A673 (cell line): ENCODE measurements at regions not wholly inside any gene's neighbourhood (a gene's known extent, or its start where the extent isn't known, plus 50 kb on each side); places are given as distances from the start of the nearest gene placed in this dataset.

ENCODE experiments used
- BruUV-seq: library from RNA; stranded (reverse); fragments of 400-500 nt; replicated peaks from 2 replicates; lab custom pipeline; 2021; lab: Mats Ljungman, UMichigan
- CTCF ChIA-PET: fragments of 300-600 bp; sonication (Branson Sonifier 250); formaldehyde crosslinking; loops from one replicate; lab custom pipeline; 2022; ENCODE audit warnings: antibody characterized with exemption; lab: Charles Lee
- POLR2A ChIA-PET: fragments of 300-600 bp; sonication (Branson Sonifier 250); formaldehyde crosslinking; loops from one replicate; lab custom pipeline; 2022; ENCODE audit warnings: antibody characterized with exemption; ENCODE audit not compliant: low non-redundant PET; lab: Charles Lee
- DNase-seq: peaks from one replicate; pipeline ENCODE4 v3.0.0-alpha.2; 2015; ENCODE audit warnings: low spot score
- H3K27ac ChIP-seq: fragments of 200-600 bp; sonication (generic); 2 replicates; pipeline ENCODE4 v1.5.1; 2016; ENCODE audit warnings: mixed run types, low read depth, mild to moderate bottlenecking, mixed read lengths, antibody characterized with exemption, low read length; ENCODE audit not compliant: poor library complexity, severe bottlenecking
- H3K27me3 ChIP-seq: fragments of 200-600 bp; sonication (generic); replicated peaks from 2 replicates; pipeline ENCODE4 v1.6.1; 2017; ENCODE audit warnings: mixed run types, low read depth, mild to moderate bottlenecking, mixed read lengths, antibody characterized with exemption, low read length; ENCODE audit not compliant: insufficient read depth, poor library complexity
- H3K36me3 ChIP-seq: fragments of 200-600 bp; sonication (generic); 2 replicates; pipeline ENCODE4 v1.6.1; 2016; ENCODE audit warnings: mixed run types, mild to moderate bottlenecking, mixed read lengths, antibody characterized with exemption, low read length; ENCODE audit not compliant: insufficient read depth, poor library complexity, severe bottlenecking
- H3K4me1 ChIP-seq: fragments of 200-600 bp; sonication (generic); 2 replicates; pipeline ENCODE4 v1.6.1; 2017; ENCODE audit warnings: mixed run types, mild to moderate bottlenecking, mixed read lengths, antibody characterized with exemption, low read length; ENCODE audit not compliant: insufficient read depth, poor library complexity, severe bottlenecking
- H3K4me3 ChIP-seq: fragments of 200-600 bp; sonication (generic); 2 replicates; pipeline ENCODE4 v1.5.1; 2016; ENCODE audit warnings: low read depth, mixed run types, mild to moderate bottlenecking, mixed read lengths, low read length; ENCODE audit not compliant: poor library complexity, severe bottlenecking
- H3K9me3 ChIP-seq: fragments of 200-600 bp; sonication (generic); 2 replicates; pipeline ENCODE4 v1.6.1; 2016; ENCODE audit warnings: mixed run types, low read depth, mild to moderate bottlenecking, mixed read lengths, antibody characterized with exemption, low read length; ENCODE audit not compliant: poor library complexity, severe bottlenecking
- CTCF ChIP-seq: fragments of 300-800, 200-600 bp; sonication (generic); conservative IDR thresholded peaks from 2 replicates; pipeline ENCODE4 v1.5.1; 2017; ENCODE audit warnings: low read depth, mild to moderate bottlenecking, antibody characterized with exemption, low read length, moderate library complexity, mixed read lengths
- EZH2 ChIP-seq: fragments of 200-600 bp; sonication (generic); IDR thresholded peaks from 2 replicates; pipeline ENCODE4 v1.6.1; 2017; ENCODE audit warnings: borderline replicate concordance, low read depth, mild to moderate bottlenecking, mixed read lengths, antibody characterized with exemption, low read length; ENCODE audit not compliant: poor library complexity, severe bottlenecking
- intact Hi-C: fragments of 100-400 bp; cut with micrococcal nuclease; formaldehyde crosslinking; loops from one replicate; pipeline ENCODE4 v1.10.0; 2022; ENCODE audit not compliant: unreplicated experiment

GRCh38 chr3:151992326-151993041 lies 119.0 kb downstream of the SUCNR1 start:
- TF ChIP-seq EZH2 (no peak), CTCF (no peak)
- ChIA-PET POLR2A (no interaction called here), CTCF (no interaction called here)
- intact Hi-C loops = no loop called here
- no peaks in the 10 kb centered on the region for H3K4me1 ChIP-seq
- H3K27ac ChIP-seq = no peak overlapping the region
- peak; percentile 5 for DNase-seq
- no peaks in the 10 kb centered on the region for H3K36me3 ChIP-seq
- BruUV-seq = no TSS peak
- H3K27me3 ChIP-seq = no peaks in the 10 kb centered on the region
- no peak overlapping the region for H3K4me3 ChIP-seq
- no peaks in the 10 kb centered on the region for H3K9me3 ChIP-seq

- no peak overlapping the region for H3K4me3 ChIP-seq
- H3K9me3 ChIP-seq = no peaks in the 10 kb centered on the region
- no peaks in the 10 kb centered on the region for H3K4me1 ChIP-seq
- ChIA-PET POLR2A (no interaction called here), CTCF (no interaction called here)
- DNase-seq = no peak
- no peak for TF ChIP-seq EZH2
- no peak for TF ChIP-seq CTCF
- H3K36me3 ChIP-seq = no peaks in the 10 kb centered on the region
- BruUV-seq = no TSS peak
- intact Hi-C loops = no loop called here
- no peaks in the 10 kb centered on the region for H3K27me3 ChIP-seq
- H3K27ac ChIP-seq = no peak overlapping the region
Measured at GRCh38 chr3:151995091-151995490, 121.6 kb downstream of the SUCNR1 start.

GRCh38 chr3:151998744-151999143 lies 125.3 kb downstream of the SUCNR1 start:
- Histone ChIP-seq H3K27ac (no peak overlapping the region), H3K4me3 (no peak overlapping the region), H3K4me1 (no peaks in the 10 kb centered on the region), H3K27me3 (no peaks in the 10 kb centered on the region), H3K36me3 (no peaks in the 10 kb centered on the region), H3K9me3 (no peaks in the 10 kb centered on the region)
- ChIA-PET POLR2A (no interaction called here), CTCF (no interaction called here)
- no TSS peak for BruUV-seq
- TF ChIP-seq EZH2 = no peak
- no peak for TF ChIP-seq CTCF
- DNase-seq = no peak
- intact Hi-C loops = no loop called here
